GM23338 (cell line): ENCODE measurements at regions not wholly inside any gene's neighbourhood (a gene's known extent, or its start where the extent isn't known, plus 50 kb on each side); places are given as distances from the start of the nearest gene placed in this dataset.

Experiments
- ATAC-seq: fragments of 200-7000 bp; cut with Tn5 transposase; 3 replicates; pipeline ENCODE4 v1.9.1; 2020
- DNase-seq: peaks from one replicate; pipeline ENCODE4 v3.0.0-alpha.2; 2015; ENCODE audit warnings: low spot score
- H2AFZ ChIP-seq: fragments of 200-600 bp; sonication (generic); 2 replicates; pipeline ENCODE4 v1.8.0; 2016; ENCODE audit warnings: antibody characterized with exemption, mild to moderate bottlenecking, moderate library complexity
- H3F3A ChIP-seq: fragments of 200-600 bp; sonication (generic); replicated peaks from 2 replicates; pipeline ENCODE4 v1.8.0; 2017; ENCODE audit warnings: antibody characterized with exemption, mixed run types, low read depth
- H3K27ac ChIP-seq: fragments of 200-600 bp; sonication (generic); 2 replicates; pipeline ENCODE4 v1.6.1; 2016; ENCODE audit warnings: low read depth
- H3K27me3 ChIP-seq: fragments of 200-600 bp; sonication (generic); 2 replicates; pipeline ENCODE4 v1.8.0; 2016; ENCODE audit warnings: mild to moderate bottlenecking, mixed run types, moderate library complexity; ENCODE audit not compliant: insufficient read depth
- H3K36me3 ChIP-seq: fragments of 200-600 bp; sonication (generic); 2 replicates; pipeline ENCODE4 v1.8.0; 2016; ENCODE audit warnings: mild to moderate bottlenecking; ENCODE audit not compliant: insufficient read depth
- H3K4me1 ChIP-seq: fragments of 200-600 bp; sonication (generic); 2 replicates; pipeline ENCODE4 v1.8.0; 2016; ENCODE audit warnings: mild to moderate bottlenecking, moderate library complexity; ENCODE audit not compliant: insufficient read depth
- H3K4me2 ChIP-seq: fragments of 200-600 bp; sonication (generic); 2 replicates; pipeline ENCODE4 v1.7.1; 2017; ENCODE audit warnings: mixed run types
- H3K4me3 ChIP-seq: fragments of 200-600 bp; sonication (generic); 2 replicates; pipeline ENCODE4 v1.6.1; 2016; ENCODE audit warnings: mixed run types
- H3K79me2 ChIP-seq: fragments of 200-600 bp; sonication (generic); replicated peaks from 2 replicates; pipeline ENCODE4 v1.8.0; 2017; ENCODE audit warnings: mild to moderate bottlenecking; ENCODE audit not compliant: insufficient read depth
- H3K9me2 ChIP-seq: fragments of 200-600 bp; sonication (generic); 2 replicates; pipeline ENCODE4 v1.8.0; 2017; ENCODE audit not compliant: insufficient read depth
- H4K20me1 ChIP-seq: fragments of 200-600 bp; sonication (generic); replicated peaks from 2 replicates; pipeline ENCODE4 v1.8.0; 2017; ENCODE audit warnings: mild to moderate bottlenecking; ENCODE audit not compliant: insufficient read depth
- H3K27ac Mint-ChIP-seq: 2 replicates; pipeline ENCODE4 v1.8.0; 2020; ENCODE audit warnings: inconsistent platforms, mild to moderate bottlenecking, moderate library complexity, mixed read lengths
- H3K27me3 Mint-ChIP-seq: 3 replicates; pipeline ENCODE4 v1.8.0; 2022; ENCODE audit warnings: low read depth, mild to moderate bottlenecking, moderate library complexity, mixed read lengths, inconsistent platforms; ENCODE audit not compliant: insufficient read depth, poor library complexity
- H3K36me3 Mint-ChIP-seq: 3 replicates; pipeline ENCODE4 v1.8.0; 2021; ENCODE audit warnings: low read depth, mild to moderate bottlenecking, inconsistent platforms, moderate library complexity, mixed read lengths
- H3K4me1 Mint-ChIP-seq: 3 replicates; pipeline ENCODE4 v1.8.0; 2020; ENCODE audit warnings: mild to moderate bottlenecking, inconsistent platforms, mixed read lengths
- H3K4me3 Mint-ChIP-seq: 3 replicates; pipeline ENCODE4 v1.8.0; 2021; ENCODE audit warnings: moderate library complexity, mild to moderate bottlenecking, inconsistent platforms, mixed read lengths
- H3K9me3 Mint-ChIP-seq: 3 replicates; pipeline ENCODE4 v1.8.0; 2020; ENCODE audit warnings: moderate library complexity, mild to moderate bottlenecking, inconsistent platforms, mixed read lengths
- CREB1 ChIP-seq: fragments of 250-450 bp; sonication (Bioruptor Pico); IDR thresholded peaks from 2 replicates; pipeline ENCODE4 v1.5.0; 2020; ENCODE audit warnings: low read depth, mild to moderate bottlenecking, moderate library complexity
- ETS1 ChIP-seq: IDR thresholded peaks from 2 replicates; pipeline ENCODE4 v1.6.1; 2016; ENCODE audit warnings: antibody characterized with exemption
- EZH2 ChIP-seq: fragments of 200-600 bp; sonication (generic); IDR thresholded peaks from one replicate; pipeline ENCODE4 v1.8.0; 2017; ENCODE audit warnings: antibody characterized with exemption, mild to moderate bottlenecking, low read depth; ENCODE audit not compliant: unreplicated experiment
- EZH2phosphoT487 ChIP-seq: fragments of 200-600 bp; sonication (generic); IDR thresholded peaks from one replicate; pipeline ENCODE4 v1.8.1; 2018; ENCODE audit warnings: antibody characterized with exemption; ENCODE audit not compliant: unreplicated experiment
- JUNB ChIP-seq: IDR thresholded peaks from one replicate; pipeline ENCODE4 v1.6.1; 2016; ENCODE audit warnings: antibody characterized with exemption; ENCODE audit not compliant: unreplicated experiment
- NANOG ChIP-seq: IDR thresholded peaks from 2 replicates; pipeline ENCODE4 v1.6.1; 2016; ENCODE audit warnings: antibody characterized with exemption, borderline replicate concordance
- POLR2AphosphoS5 ChIP-seq: IDR thresholded peaks from 2 replicates; pipeline ENCODE4 v1.6.1; 2016; ENCODE audit warnings: antibody characterized with exemption, low read depth
- STAT1 ChIP-seq: IDR thresholded peaks from one replicate; pipeline ENCODE4 v1.6.1; 2016; ENCODE audit warnings: antibody characterized with exemption; ENCODE audit not compliant: unreplicated experiment
- ZNF331 ChIP-seq: fragments of 250-450 bp; sonication (Bioruptor Pico); IDR thresholded peaks from 2 replicates; pipeline ENCODE4 v1.5.0; 2020; ENCODE audit warnings: low read depth, mild to moderate bottlenecking, moderate library complexity
- ZNF462 ChIP-seq: fragments of 250-450 bp; sonication (Bioruptor Pico); IDR thresholded peaks from 2 replicates; pipeline ENCODE4 v1.5.0; 2020; ENCODE audit warnings: mild to moderate bottlenecking, moderate library complexity

- TF ChIP-seq ZNF462 (CRISPR knock-in tag) = no peak
- TF ChIP-seq POLR2AphosphoS5 = no peak
- TF ChIP-seq EZH2 = no peak
These were observed 130.6 kb upstream of the FAT4 start (continued) for GRCh38 chr4:125184116-125184515.

DNA sequence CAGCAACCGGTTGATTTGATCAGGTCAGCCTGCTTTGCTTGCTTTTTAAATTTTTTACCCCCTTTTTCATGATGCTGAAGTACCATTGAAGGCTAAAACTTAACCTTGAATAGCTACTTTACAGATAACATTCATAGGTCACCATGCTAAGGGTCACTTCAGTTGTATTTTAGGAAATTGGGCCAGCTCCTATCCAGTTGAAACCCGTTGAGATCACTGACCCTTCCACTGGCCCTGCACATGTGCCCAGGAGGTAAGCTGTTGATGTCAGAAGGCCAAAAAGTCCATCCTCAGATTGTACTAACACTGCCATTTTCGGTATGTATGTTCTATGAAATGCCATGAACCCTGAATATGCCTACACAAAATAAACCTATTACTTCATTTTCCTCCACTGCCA is 133.0 kb upstream of the FAT4 start:
- H3K27me3 ChIP-seq = no peaks in the 10 kb centered on the region
- no peak for ATAC-seq
- Mint-ChIP-seq H3K4me1 (no peaks in the 10 kb centered on the region), H3K4me3 (no peak overlapping the region), H3K27ac (no peak overlapping the region), H3K36me3 (no peaks in the 10 kb centered on the region), H3K27me3 (peaks cover 3% of the 10 kb centered on the region), H3K9me3 (no peaks in the 10 kb centered on the region)
- no peaks in the 10 kb centered on the region for H3F3A ChIP-seq
- H4K20me1 ChIP-seq = no peaks in the 10 kb centered on the region
- H3K36me3 ChIP-seq = no peaks in the 10 kb centered on the region
- DNase-seq = no peak
- no peak overlapping the region for H3K4me2 ChIP-seq
- no peaks in the 10 kb centered on the region for H3K9me2 ChIP-seq
- H3K4me1 ChIP-seq = no peaks in the 10 kb centered on the region
- no peak overlapping the region for H2AFZ ChIP-seq
- no peak overlapping the region for H3K27ac ChIP-seq
- H3K79me2 ChIP-seq = no peaks in the 10 kb centered on the region
- H3K4me3 ChIP-seq = no peak overlapping the region
- TF ChIP-seq JUNB (no peak), EZH2phosphoT487 (no peak), ZNF462 (CRISPR knock-in tag) (no peak), NANOG (no peak), ETS1 (no peak), POLR2AphosphoS5 (no peak), ZNF331 (CRISPR knock-in tag) (no peak), STAT1 (no peak), CREB1 (CRISPR knock-in tag) (no peak)
